Neural cell (in vitro differentiated cells): ENCODE measurements at regions not wholly inside any gene's neighbourhood (a gene's known extent, or its start where the extent isn't known, plus 50 kb on each side); places are given as distances from the start of the nearest gene placed in this dataset.

Experiments used
- H2AFZ ChIP-seq: fragments of 200-600, 300-800 bp; sonication (generic), shearing (Covaris generic); 2 replicates; pipeline ENCODE4 v1.6.0; 2014; ENCODE audit warnings: low read depth, mild to moderate bottlenecking, antibody characterized with exemption, low read length, moderate library complexity
- H3F3A ChIP-seq: fragments of 200-600 bp; shearing (Covaris generic); 2 replicates; pipeline ENCODE4 v1.6.1; 2016; ENCODE audit warnings: mild to moderate bottlenecking, moderate library complexity, mixed read lengths, antibody characterized with exemption, low read length; ENCODE audit not compliant: insufficient read depth, poor library complexity, severe bottlenecking
- H3K27ac ChIP-seq: fragments of 200-600, 300-800 bp; sonication (generic), shearing (Covaris generic); 2 replicates; pipeline ENCODE4 v1.5.1; 2014; ENCODE audit warnings: mild to moderate bottlenecking, low read length, moderate library complexity
- H3K27me3 ChIP-seq: fragments of 300-800, 200-600 bp; sonication (generic), shearing (Covaris generic); 2 replicates; pipeline ENCODE4 v1.6.0; 2014; ENCODE audit warnings: mild to moderate bottlenecking, low read depth, low read length, moderate library complexity; ENCODE audit not compliant: insufficient read depth
- H3K36me3 ChIP-seq: fragments of 300-800, 200-600 bp; sonication (generic), shearing (Covaris generic); 2 replicates; pipeline ENCODE4 v1.5.1; 2014; ENCODE audit warnings: mild to moderate bottlenecking, antibody characterized with exemption, low read length, moderate library complexity; ENCODE audit not compliant: insufficient read depth
- H3K4me2 ChIP-seq: fragments of 300-800, 200-600 bp; sonication (generic), shearing (Covaris generic); 2 replicates; pipeline ENCODE4 v1.6.0; 2014; ENCODE audit warnings: mild to moderate bottlenecking, low read length
- H3K4me3 ChIP-seq: fragments of 300-800, 200-600 bp; sonication (generic), shearing (Covaris generic); 2 replicates; pipeline ENCODE4 v1.5.1; 2014; ENCODE audit warnings: mild to moderate bottlenecking, low read length, moderate library complexity
- H3K79me2 ChIP-seq: fragments of 200-600 bp; shearing (Covaris generic); replicated peaks from 2 replicates; pipeline ENCODE4 v1.6.0; 2014; ENCODE audit warnings: mild to moderate bottlenecking, low read length, moderate library complexity; ENCODE audit not compliant: insufficient read depth
- H3K9ac ChIP-seq: fragments of 300-800, 200-600 bp; sonication (generic), shearing (Covaris generic); 2 replicates; pipeline ENCODE4 v1.6.1; 2016; ENCODE audit warnings: mild to moderate bottlenecking, low read length, mixed read lengths
- H3K9me2 ChIP-seq: fragments of 200-600 bp; shearing (Covaris generic); 2 replicates; pipeline ENCODE4 v1.6.1; 2016; ENCODE audit warnings: mild to moderate bottlenecking, low read length, mixed read lengths; ENCODE audit not compliant: insufficient read depth
- H3K9me3 ChIP-seq: fragments of 200-600, 300-800 bp; sonication (generic), shearing (Covaris generic); 2 replicates; pipeline ENCODE4 v1.6.1; 2016; ENCODE audit warnings: mild to moderate bottlenecking, mixed run types, low read length, moderate library complexity, mixed read lengths
- H4K20me1 ChIP-seq: fragments of 200-600 bp; shearing (Covaris generic); 2 replicates; pipeline ENCODE4 v1.6.1; 2016; ENCODE audit warnings: mild to moderate bottlenecking, mixed run types; ENCODE audit not compliant: insufficient read depth
- CTCF ChIP-seq: fragments of 450-650 bp; IDR thresholded peaks from 2 replicates; pipeline ENCODE4 v1.5.1; 2014; ENCODE audit warnings: antibody characterized with exemption, mild to moderate bottlenecking, moderate library complexity; ENCODE audit not compliant: poor library complexity, severe bottlenecking
- EP300 ChIP-seq: fragments of 450-650 bp; conservative IDR thresholded peaks from 2 replicates; pipeline ENCODE4 v1.6.1; 2014; ENCODE audit warnings: antibody characterized with exemption, mild to moderate bottlenecking, moderate library complexity; ENCODE audit not compliant: poor library complexity, severe bottlenecking
- EZH2 ChIP-seq: fragments of 200-600, 300-800 bp; shearing (Covaris generic), sonication (generic); IDR thresholded peaks from 2 replicates; pipeline ENCODE4 v1.6.1; 2014; ENCODE audit warnings: antibody characterized with exemption, low read length, borderline replicate concordance, mild to moderate bottlenecking; ENCODE audit not compliant: insufficient read depth, poor library complexity, severe bottlenecking
- MXI1 ChIP-seq: fragments of 450-650 bp; conservative IDR thresholded peaks from 2 replicates; pipeline ENCODE4 v1.6.1; 2014; ENCODE audit warnings: antibody characterized with exemption, mild to moderate bottlenecking; ENCODE audit not compliant: poor library complexity, severe bottlenecking
- POLR2AphosphoS5 ChIP-seq: IDR thresholded peaks from 2 replicates; pipeline ENCODE4 v1.6.1; 2012
- RAD21 ChIP-seq: fragments of 450-650 bp; conservative IDR thresholded peaks from 2 replicates; pipeline ENCODE4 v1.6.1; 2014; ENCODE audit warnings: antibody characterized with exemption, mild to moderate bottlenecking, moderate library complexity
- REST ChIP-seq: IDR thresholded peaks from 2 replicates; pipeline ENCODE4 v1.6.1; 2012; ENCODE audit warnings: borderline replicate concordance
- SMC3 ChIP-seq: fragments of 450-650 bp; conservative IDR thresholded peaks from 2 replicates; pipeline ENCODE4 v1.6.1; 2014; ENCODE audit warnings: antibody characterized with exemption, mild to moderate bottlenecking, moderate library complexity; ENCODE audit not compliant: poor library complexity
- TAF1 ChIP-seq: IDR thresholded peaks from 2 replicates; pipeline ENCODE4 v1.6.1; 2012; ENCODE audit warnings: low read depth

- Histone ChIP-seq H3K9me2 (no peaks in the 10 kb centered on the region), H3K79me2 (no peaks in the 10 kb centered on the region), H3K27me3 (no peaks in the 10 kb centered on the region), H3K4me3 (no peak overlapping the region), H3K9ac (no peak overlapping the region), H2AFZ (no peak overlapping the region), H3K9me3 (no peaks in the 10 kb centered on the region), H3K36me3 (no peaks in the 10 kb centered on the region), H3K4me2 (no peak overlapping the region), H4K20me1 (no peaks in the 10 kb centered on the region), H3F3A (no peaks in the 10 kb centered on the region), H3K27ac (no peak overlapping the region)
- no peak for TF ChIP-seq POLR2AphosphoS5
- no peak for TF ChIP-seq MXI1
- no peak for TF ChIP-seq TAF1
- no peak for TF ChIP-seq CTCF
- TF ChIP-seq REST = no peak
- TF ChIP-seq EZH2 = no peak
- no peak for TF ChIP-seq EP300
- TF ChIP-seq RAD21 = no peak
- TF ChIP-seq SMC3 = no peak
Observed at GRCh38 chr5:82802954-82803353, 274.2 kb downstream of the TMEM167A start.

- Histone ChIP-seq H3K27ac (no peak overlapping the region), H3K9ac (no peak overlapping the region), H3K79me2 (no peaks in the 10 kb centered on the region), H3K36me3 (no peaks in the 10 kb centered on the region), H3K4me2 (no peak overlapping the region), H2AFZ (no peak overlapping the region), H3K27me3 (no peaks in the 10 kb centered on the region), H3K9me2 (no peaks in the 10 kb centered on the region), H3K4me3 (no peak overlapping the region), H4K20me1 (no peaks in the 10 kb centered on the region), H3F3A (no peaks in the 10 kb centered on the region), H3K9me3 (no peaks in the 10 kb centered on the region)
- no peak for TF ChIP-seq EP300
- TF ChIP-seq TAF1 = no peak
- TF ChIP-seq SMC3 = no peak
- TF ChIP-seq EZH2 = no peak
- no peak for TF ChIP-seq REST
- no peak for TF ChIP-seq MXI1
- TF ChIP-seq POLR2AphosphoS5 = no peak
- no peak for TF ChIP-seq CTCF
- no peak for TF ChIP-seq RAD21
Observed at GRCh38 chr5:82800826-82801225, 276.4 kb downstream of the TMEM167A start.
